GM19463 (cell line): ENCODE measurements at regions not wholly inside any gene's neighbourhood (a gene's known extent, or its start where the extent isn't known, plus 50 kb on each side); places are given as distances from the start of the nearest gene placed in this dataset.

Source experiments
- ATAC-seq: cut with Tn5 transposase; IDR thresholded peaks from one replicate; pipeline ENCODE4 v1.9.1; 2021; ENCODE audit warnings: mild to moderate bottlenecking, moderate library complexity; ENCODE audit not compliant: unreplicated experiment

DNA sequence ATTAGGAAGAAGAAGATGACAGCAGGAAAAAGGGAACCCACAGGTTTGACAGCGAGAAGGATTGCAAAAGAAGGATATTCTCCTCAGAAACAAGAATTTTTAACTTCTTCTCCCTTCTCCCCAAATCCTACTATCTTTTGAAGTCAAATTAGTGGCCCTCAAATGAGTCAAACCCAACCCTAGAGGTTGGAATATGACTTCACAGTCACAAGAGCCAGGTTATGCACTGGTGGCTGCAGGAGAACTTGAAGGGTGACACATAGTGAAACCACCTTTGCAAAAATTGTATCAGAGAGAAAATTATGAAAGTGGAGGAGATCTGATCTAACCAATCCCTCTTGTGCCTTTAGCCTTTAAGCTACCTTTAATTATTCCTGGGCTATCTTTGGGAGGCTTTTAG, 386.2 kb upstream of the CCDC196 start:
- ATAC-seq = peak; percentile 89

DNA sequence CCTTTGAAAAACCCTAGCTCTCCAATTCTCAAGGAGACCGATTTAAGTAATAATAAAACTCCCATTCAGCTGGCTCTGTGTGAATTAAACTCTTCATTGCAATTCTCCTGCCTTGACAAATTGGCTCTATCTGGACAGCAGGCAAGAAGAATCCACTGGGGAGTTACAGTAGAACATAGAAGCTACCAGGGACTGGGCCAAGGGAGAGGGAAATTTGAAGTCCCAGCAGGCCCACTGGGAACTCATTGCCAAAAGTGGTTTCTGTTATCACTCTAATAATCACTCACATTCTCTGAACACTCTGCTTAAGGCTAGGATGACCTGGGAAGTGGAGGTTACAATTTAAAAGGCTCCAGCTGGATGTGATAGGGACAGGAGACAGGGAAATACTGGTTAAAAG, 384.5 kb upstream of the CCDC196 start:
- ATAC-seq = no peak

DNA sequence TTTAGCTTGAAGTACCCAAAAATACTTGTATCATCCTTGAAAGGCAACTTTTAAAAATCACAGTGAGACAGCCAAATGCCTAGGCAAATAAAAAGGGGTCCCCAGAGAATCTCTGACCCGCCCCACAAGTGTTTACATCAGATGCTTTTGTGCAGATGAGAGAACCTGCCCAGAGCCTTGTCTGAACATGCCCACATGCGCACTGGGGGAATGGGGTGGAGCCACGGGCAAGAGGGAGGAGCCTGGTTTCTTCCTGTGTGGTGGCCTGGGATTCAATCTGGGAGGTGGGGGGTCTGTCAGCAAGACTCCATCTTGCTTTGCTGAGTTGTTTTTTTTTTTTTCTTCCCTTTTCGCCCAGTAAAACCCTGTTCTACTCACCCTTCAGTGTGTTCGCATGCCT, 381.7 kb upstream of the CCDC196 start:
- no peak for ATAC-seq

DNA sequence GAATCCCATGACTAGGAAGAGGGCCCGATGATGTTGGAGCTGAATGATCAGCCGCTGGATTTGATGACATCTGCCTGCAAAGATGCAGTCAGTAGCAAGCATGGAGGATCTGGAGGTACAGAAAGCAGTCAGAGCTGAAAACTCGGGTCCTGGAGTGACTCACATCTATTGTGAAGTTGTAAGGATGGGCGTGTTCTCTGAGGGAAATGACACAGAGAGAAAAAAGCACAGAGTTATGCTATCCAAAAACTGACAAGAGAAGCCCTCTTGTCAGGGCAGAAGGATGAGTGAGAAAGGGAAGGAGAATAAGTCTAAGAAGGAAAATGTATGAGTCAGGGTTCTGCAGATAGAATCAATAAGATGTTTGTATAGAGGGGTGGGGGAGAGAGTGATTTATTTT, 380.4 kb upstream of the CCDC196 start:
- ATAC-seq = no peak

DNA sequence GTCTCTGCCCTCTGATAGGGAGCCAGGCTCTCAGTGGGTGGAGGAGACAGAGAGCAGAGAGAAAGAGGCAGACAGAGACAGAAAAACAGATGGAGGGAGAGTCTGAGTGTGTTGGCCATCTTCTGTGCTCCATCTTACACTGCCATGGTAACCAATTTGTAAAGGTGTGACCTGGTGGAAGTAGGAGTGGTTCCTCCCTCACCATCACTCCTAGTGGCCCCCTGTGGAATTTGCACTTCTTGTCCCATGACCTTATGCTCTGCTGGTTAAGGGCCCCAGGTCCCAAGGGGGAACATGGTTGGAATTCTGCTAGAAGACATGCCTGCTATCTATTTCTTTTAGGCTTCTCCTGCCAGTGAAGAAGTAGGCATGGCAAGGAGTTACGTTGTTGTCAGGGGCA, 376.7 kb upstream of the CCDC196 start:
- no peak for ATAC-seq

DNA sequence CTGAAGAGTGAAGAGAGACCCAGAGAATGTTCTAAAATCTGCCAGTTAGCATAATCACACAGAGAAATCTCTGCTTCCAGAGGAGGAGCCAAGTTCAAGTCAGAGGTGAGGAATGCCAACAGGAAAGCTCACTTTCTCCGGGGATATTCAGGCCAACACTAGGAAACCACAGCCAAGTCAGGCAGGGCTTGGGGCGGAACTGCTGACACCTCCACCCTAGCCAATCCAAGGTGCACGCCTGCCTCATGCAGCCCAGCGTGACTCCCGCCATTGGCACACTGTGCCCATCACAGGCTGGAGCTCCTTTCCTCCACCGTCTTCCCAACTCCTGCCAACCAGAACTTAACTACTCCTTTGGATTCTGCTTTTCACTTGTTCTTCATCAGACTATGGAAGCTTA, 374.3 kb upstream of the CCDC196 start:
- no peak for ATAC-seq

DNA sequence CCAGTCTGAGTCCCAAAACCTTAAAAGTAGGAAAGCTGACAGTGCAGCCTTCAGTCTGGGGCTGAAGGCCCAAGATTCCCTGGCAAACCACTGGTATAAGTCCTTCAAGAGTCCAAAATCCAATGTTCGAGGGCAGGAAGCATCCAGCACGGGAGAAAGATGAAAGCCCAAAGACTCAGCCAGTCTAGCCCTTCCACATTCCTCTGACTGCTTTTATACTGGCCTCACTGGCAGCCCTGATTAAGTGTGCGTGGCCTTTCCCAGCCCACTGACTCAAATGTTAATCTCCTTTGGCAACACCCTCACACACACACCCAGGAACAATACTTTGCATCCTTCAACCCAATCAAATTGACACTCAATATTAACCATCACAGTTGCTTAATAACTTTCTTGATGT, 372.1 kb upstream of the CCDC196 start:
- no peak for ATAC-seq

DNA sequence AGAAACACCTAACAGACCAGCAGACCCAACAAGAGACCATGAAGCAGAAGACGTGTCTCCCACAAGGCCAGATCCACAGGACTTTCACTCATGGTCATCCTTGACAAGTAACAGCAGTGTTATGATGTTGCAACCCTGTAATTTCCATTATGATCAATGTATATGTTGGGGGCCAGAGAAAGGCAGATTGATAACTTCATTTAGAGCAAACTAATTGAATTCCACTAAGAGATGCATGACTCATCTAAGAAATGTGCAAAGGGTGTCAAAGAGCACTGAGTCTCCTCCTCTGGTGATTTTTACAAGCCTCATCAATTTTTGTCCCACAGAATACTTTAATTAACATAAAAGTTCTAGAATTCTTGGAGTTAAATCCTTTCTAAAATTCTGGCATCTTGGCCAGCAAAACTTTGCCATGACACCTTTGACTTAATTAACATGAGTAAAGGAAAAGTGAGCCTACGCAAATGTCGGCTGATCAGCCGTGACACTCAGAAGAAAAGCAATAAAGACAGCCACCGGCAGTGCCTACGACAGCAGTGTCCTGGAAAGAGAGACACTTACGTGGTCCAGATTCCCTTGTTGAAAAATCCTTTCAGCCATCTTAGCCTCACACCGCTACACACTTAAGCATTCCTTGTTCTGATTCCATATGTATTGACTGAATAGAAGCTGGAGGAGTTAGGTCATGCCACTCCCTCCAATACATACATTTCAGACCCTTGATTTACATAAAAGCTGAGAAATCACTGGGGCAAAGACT, 370.2 kb upstream of the CCDC196 start:
- no peak for ATAC-seq

DNA sequence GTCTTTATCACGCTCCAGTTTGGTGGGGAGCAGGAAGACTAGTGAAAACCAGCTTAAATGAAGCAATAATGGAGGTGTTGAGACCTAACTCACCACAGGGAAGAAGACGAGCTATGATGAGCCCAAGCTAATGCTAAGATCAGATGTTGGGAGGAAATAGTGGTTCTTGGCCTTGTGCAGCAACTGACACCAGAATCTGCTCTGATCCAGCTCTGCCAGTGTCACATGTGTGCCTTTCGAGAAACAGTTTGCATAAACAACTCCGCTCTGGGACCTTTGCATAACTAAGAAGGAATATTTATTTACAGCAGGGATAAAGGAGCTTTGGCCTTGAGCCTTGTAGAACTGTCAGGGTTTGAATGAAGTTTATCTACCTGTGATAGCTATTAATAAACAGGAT, 369.4 kb upstream of the CCDC196 start:
- ATAC-seq = no peak

DNA sequence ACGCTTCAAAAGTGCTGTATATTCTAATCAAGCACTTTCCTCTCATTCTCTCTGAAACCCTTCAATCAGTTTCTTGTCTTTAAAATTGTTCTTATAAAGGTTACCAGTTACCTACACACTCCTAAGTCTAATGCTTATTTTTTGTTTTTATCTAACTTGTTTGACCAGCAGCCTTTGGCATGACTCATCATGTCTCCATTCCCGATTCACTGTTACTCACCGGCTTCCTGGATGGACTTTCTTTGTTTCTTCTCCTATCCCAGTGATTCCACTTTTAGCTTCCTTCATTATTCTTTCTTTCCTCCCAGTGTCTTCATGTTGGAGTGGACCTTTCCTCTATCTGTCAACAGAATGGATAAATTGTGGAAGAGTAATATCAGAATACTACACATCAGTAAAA, 368.6 kb upstream of the CCDC196 start:
- ATAC-seq = no peak

DNA sequence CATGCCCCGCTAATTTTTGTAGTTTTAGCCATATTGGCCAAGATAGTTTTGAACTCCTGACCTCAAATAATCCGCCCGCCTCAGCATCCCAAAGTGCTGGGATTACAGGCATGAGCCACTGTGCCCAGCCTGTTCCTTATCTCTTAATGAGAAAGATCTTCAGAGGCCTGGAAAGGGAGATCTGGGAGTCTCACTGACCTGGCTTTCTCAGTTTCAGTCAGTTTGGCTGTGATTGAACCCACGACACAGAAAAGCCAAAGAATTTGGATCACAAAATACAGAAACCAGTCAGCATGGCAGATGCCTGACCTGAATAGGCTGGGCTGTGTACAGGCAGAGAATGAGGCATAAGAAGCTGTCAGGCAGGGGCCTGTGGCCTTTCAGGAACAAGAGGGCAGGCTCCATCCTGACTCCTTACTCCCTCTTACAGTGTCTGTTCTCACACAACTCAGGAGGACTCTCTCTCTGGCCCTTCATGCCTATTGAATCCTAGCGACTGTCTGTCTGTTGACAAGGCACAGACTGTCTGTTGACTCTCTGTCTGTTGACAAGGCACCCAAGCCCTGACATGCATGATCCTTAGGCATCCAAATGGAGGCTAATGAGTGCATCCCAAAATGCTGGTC, 366.5 kb upstream of the CCDC196 start:
- no peak for ATAC-seq

DNA sequence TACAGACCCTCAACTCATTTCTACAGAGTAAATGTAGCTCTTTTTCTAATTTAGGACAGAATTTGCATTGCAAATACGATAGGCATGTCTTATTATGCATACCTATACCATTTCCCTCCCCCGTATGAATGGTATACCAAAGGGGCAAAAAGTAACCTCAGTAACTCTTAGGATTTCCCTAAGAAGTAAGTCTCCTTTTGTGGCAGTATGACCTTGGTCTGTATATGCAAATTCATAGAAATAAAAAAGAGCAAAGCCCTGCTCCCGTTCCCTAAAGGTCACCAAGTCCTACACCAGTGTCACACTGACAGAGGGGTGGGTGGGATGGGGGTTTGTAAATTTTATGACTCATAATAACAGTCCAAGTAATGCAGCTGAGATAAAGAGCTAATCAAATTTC, 365.8 kb upstream of the CCDC196 start:
- ATAC-seq = no peak

DNA sequence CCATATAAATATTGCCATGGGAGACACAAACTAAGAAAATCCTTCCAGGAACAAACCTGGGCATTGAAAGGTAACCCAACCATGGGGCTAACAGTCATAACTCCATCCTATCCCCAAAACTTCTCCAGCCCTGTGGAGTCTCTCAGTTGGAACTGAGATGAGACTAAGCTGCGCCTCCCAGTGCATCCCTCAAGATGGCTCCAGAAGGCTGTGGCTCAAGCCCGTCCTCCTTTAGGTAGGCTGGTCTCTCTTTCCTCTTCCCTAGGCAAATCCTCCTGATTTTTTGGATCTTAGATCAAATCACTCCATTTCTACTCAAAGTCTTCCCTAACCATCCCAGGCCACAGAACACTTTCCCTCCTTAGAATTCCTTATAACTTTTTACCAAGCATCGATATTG, 364.3 kb upstream of the CCDC196 start:
- no peak for ATAC-seq

DNA sequence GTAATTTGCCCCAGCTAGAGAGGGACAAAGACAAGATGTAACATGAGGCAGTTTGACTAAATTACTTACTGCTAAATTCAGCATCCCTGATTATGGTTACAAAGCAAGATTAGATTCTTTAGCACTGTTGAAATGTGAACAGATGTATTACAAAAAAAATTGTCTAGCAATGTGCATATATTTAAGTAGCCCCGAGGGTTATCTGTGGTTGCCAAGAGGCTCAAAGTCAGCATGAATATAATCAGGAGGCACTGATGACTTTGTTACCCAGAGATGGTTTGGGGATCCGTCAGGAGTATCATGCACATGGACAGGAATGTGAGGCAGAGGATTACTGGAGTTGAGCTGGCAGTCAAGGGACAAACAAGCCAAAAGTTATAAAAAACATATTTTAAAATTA, 356.9 kb upstream of the CCDC196 start:
- ATAC-seq = no peak

DNA sequence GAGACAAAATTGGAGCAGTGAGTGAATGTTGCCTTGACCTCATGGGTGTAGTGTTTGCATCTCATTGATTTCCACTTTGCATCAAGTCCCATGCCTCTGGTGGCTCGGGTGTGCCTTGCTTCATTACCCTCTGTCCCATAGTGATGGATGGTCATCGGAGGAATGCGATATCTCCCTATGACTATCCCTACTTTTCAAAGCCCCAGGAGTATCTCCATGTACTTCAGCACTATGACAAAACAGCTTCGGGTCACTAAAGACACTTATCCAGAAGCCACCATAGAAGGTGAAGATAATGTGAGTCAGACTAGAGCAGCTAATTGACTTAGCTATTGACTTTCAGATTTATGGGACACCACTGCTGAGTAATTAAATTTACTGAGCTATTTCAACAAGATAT, 355.1 kb upstream of the CCDC196 start:
- no peak for ATAC-seq

DNA sequence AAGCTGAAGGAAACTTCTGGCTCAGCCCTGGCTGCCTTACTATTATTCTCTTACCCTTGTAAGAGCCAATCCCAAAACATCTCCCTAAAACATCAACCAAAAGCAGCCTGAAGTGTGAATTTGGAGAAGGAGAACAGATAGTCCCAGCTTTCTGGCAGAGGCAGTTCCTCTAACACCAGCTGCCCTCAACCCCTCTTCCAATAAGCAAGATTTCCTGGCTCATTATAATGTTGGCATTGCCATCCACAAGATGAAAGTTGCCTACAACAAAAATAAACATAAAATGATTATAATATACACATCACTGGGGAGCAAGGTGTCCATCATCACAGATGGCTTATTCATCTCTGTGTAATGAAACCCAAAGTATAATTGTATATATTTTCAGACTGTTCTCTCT, 352.5 kb upstream of the CCDC196 start:
- ATAC-seq = no peak

DNA sequence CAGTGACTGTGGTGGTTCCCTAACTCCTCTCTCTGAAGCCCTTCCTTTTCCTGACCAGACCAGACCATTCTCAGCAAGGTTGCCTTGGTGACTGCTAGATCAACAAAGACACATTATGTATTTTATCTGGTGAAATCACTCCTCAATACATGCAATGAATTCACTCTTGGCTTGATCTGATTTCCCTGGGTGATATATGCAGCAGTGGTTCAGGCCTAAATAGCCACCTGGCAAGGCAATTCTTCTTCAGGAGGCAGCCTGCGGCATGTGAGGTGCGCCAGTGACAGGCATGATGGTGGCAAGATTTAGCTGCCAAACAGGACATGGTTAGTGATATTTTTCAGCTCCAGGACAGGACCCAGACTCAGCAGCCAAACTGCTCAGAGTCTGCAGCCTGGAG, 350.3 kb upstream of the CCDC196 start:
- no peak for ATAC-seq

DNA sequence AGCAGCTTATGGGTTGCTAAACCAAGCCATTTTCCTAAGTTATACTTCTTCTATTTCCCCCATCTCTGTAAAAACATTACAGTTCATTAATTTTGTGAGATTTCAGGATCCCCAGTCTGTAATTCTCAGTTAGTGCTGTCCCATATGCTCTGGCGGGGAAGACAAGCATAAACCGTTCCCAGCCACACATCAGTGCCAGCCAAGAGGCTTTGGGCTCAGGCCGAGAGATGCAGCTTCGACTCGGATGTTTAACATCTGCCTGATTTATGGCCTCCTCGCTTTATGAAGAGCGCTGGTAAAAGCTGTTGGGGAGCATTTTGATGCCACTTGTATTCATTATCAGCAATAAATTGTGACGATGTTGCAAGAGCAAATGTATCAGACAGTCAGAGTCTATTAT, 349.1 kb upstream of the CCDC196 start:
- ATAC-seq = no peak

DNA sequence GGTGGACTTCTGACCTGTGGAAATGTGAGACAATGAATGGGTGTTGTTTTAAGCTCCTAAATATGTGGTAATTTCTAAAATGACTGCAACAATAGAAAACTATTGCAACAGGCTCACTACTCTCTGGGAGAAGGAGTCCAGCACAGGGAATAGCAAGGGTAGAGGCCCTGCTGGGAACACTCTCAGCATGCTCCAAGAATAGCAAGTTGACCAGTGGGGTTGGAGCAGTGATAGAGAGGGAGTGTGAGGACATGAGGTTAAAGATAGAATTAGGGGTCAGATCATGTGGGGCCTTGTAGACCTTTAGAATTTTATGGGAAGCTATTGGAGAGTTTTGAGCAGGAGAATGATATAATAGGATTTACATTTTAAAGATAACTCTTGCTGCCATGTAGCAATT, 346.7 kb upstream of the CCDC196 start:
- ATAC-seq = no peak

DNA sequence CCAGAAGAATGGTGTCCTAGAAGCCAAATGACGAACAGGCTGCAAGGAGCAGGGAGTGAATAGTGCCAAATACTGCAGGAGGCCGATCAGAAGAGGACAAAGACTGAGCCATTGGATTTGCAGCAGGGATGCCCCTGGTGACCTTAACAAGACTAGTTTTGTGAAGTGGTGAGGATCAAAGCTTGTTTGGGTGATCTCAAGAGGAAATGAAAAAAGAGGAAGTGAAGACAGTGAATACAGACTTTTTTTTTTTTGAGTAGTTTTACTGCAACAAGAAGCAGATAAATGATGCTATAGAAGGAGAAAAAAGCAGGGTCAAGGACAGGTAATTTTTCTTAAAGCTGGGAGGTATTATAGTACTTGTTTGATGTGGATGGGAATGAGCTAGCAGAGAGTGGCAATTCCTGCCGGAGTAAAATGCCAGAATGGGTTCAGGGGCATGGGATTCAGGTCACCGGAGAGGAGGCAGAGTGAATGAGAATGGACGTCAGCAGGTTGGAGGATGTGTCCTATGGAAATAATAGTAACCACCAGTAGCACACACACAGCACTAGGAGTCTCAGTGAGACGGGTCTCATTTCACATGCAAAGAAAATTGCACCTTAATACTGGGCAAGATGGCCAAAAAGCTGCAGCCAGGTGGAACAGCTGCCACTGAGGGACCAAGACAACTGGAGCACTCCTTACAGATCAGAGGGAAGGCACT, 345.8 kb upstream of the CCDC196 start:
- ATAC-seq = peak; percentile 62

DNA sequence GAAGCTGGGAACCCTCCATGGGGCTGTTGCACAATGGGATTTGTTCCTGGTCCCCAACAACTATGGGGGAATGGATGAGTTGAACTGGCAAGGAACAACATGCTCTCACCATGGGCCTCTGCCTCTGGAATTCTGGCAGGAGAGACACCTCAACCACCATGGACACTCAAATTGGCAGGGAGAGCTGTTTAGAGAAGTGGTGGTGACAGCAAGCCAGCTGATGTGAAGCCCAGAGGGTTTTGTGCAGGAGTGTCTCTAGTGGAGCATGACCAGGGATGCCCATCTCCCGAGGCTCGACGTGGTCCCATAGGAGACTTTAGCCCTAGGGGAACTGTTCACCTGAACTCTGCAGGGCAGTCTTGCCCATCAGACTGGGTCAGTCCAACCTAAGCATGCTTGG, 345.2 kb upstream of the CCDC196 start:
- ATAC-seq = no peak

DNA sequence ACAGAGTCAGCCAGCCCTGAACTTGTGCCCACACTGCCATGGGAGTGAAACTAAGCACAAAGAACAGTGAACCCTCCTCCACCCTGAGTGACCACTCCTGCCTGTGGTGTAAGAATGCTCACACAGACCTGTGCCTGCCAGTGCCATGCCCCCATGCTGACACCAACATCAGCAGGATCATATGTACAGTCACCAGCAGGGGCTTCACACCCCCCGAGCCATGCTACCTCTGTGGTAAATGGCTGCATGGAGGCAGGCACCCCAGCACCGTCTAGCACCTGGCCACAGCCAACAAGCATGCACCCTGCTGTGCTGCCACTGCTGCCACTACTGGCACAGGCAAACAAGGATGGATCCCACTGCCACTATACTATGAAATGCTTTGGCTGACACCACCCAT, 344.4 kb upstream of the CCDC196 start:
- ATAC-seq = no peak
